ENCODE measurements at regions not wholly inside any gene's neighbourhood (a gene's known extent, or its start where the extent isn't known, plus 50 kb on each side); places are given as distances from the start of the nearest gene placed in this dataset.

DNA sequence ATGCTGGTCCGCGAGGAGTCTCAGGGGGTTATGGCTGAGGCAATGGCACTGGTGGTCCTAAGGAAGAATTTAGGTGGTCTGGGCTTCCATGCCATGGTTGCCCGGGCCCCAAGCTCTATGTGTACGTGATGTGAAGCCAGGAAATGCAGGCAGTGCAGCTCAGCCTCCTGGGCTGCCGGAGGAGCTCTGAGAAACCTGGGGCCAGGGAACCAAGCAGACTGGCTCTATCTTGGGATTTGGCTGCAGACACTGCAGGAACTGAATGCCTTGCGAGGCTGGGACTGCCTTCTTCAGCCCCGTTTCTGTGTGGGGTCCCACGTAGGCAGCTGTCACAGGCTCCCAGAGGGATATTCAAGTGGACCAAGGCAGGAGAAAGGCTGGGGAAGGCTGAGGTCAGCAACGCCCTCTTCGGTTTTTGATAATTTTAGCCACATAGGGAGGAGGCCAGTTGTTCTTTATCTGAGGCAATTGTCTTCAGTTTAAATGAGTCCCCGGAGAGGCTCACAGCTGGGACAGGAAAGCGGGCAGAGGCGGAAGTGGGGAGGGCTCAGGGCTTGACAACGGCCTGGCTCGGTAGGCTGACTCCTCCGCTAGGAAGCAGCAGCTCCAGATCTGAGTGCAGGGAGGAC, 77.7 kb downstream of the RHOB start:
- no peak overlapping the region; a peak in 1 of 7 replicates for H3K9ac ChIP-seq (replicated peaks in 1 of 4; ENCODE audit: extremely low read depth in 1 of 4, low read depth in 3 of 4, low read length in 3 of 4)
- no peaks in the 10 kb centered on the region for H3K79me2 ChIP-seq (ENCODE audit: control insufficient read depth in 1 of 2, insufficient read depth in 2 of 2, low read length in 2 of 2)
- no peak overlapping the region for H3K4me2 ChIP-seq (ENCODE audit: insufficient read depth in 1 of 2, low read depth in 2 of 2, low read length in 2 of 2)
- DNase-seq (ENCODE audit: low read depth in 1 of 2, low spot score in 2 of 2) (no peak), FAIRE-seq (no peak)
- no peak overlapping the region for H3K18ac ChIP-seq (ENCODE audit: extremely low read depth, low read length)
- ChIA-PET CTCF (ENCODE audit: partially characterized antibody) (interaction anchor here (0.9 to 3.7 kb wide), 10 partner anchors 11 to 125 kb away, joined by 3 to 17 read pairs (median 4); no protein-coding TSS in a partner anchor), POLR2A (ENCODE audit: partially characterized antibody) (interaction anchor here (1.1 to 1.5 kb wide), 3 partner anchors 9 to 89 kb away, joined by 3 to 8 read pairs (median 4); partner anchors contain the start of gene RHOB)
- no peak overlapping the region for H2BK5ac ChIP-seq (ENCODE audit: low read depth, low read length)
- H3K27ac ChIP-seq (ENCODE audit: low read depth, low read length): no peak overlapping the region
- TF ChIP-seq RXRA (IDR thresholded peaks at IDR 0.05; ENCODE audit: insufficient read depth, low read depth, low read length): no peak
- TF ChIP-seq, protein P1, sequence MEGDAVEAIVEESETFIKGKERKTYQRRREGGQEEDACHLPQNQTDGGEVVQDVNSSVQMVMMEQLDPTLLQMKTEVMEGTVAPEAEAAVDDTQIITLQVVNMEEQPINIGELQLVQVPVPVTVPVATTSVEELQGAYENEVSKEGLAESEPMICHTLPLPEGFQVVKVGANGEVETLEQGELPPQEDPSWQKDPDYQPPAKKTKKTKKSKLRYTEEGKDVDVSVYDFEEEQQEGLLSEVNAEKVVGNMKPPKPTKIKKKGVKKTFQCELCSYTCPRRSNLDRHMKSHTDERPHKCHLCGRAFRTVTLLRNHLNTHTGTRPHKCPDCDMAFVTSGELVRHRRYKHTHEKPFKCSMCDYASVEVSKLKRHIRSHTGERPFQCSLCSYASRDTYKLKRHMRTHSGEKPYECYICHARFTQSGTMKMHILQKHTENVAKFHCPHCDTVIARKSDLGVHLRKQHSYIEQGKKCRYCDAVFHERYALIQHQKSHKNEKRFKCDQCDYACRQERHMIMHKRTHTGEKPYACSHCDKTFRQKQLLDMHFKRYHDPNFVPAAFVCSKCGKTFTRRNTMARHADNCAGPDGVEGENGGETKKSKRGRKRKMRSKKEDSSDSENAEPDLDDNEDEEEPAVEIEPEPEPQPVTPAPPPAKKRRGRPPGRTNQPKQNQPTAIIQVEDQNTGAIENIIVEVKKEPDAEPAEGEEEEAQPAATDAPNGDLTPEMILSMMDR (IDR thresholded peaks at IDR 0.05; ENCODE audit: control extremely low read depth in 1 of 3, insufficient read depth in 1 of 3, low read depth in 1 of 3, low read length in 3 of 3): no peak
- TF ChIP-seq CBX5 (IDR thresholded peaks at IDR 0.05; ENCODE audit: low read depth, low read length): no peak
- TF ChIP-seq SP1 (IDR thresholded peaks at IDR 0.05; ENCODE audit: low read depth, low read length): no peak
- TF ChIP-seq CBX8 (IDR thresholded peaks at IDR 0.05; ENCODE audit: borderline replicate concordance, low read depth, low read length): no peak
- no peak for TF ChIP-seq SUZ12 (IDR thresholded peaks at IDR 0.05; ENCODE audit: low read length)
- no peak for TF ChIP-seq CHD1 (IDR thresholded peaks at IDR 0.05; ENCODE audit: low read depth, low read length)
- TF ChIP-seq FOSL1 (IDR thresholded peaks at IDR 0.05; ENCODE audit: insufficient read depth, low read depth, low read length): no peak
- TF ChIP-seq, protein P2, sequence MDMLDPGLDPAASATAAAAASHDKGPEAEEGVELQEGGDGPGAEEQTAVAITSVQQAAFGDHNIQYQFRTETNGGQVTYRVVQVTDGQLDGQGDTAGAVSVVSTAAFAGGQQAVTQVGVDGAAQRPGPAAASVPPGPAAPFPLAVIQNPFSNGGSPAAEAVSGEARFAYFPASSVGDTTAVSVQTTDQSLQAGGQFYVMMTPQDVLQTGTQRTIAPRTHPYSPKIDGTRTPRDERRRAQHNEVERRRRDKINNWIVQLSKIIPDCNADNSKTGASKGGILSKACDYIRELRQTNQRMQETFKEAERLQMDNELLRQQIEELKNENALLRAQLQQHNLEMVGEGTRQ (IDR thresholded peaks at IDR 0.05; ENCODE audit: low read length): no peak
- H3K9me3 ChIP-seq (ENCODE audit: insufficient read depth in 2 of 2, low read depth in 1 of 2, low read length in 1 of 2): no peaks in the 10 kb centered on the region
- no peak overlapping the region for H3K14ac ChIP-seq (ENCODE audit: insufficient read length)
- no peak overlapping the region for H3K4me3 ChIP-seq (ENCODE audit: extremely low read depth in 1 of 4, insufficient read depth in 2 of 4, low read depth in 3 of 4, low read length in 4 of 4)
- WGBS, 2 experiments (ENCODE audit: extremely low coverage in 1 of 2, insufficient coverage in 1 of 2, insufficient read length in 1 of 2, insufficient replicate concordance in 2 of 2, low coverage in 1 of 2, low lambda C conversion rate in 2 of 2, missing lambda C conversion rate in 1 of 2): 94% methylated on average over 16 of the region's 16 CpGs; no CpG with 5 or more reads in 1 of the 2 experiments
- no peak overlapping the region for H3K4ac ChIP-seq (replicated peaks; ENCODE audit: insufficient read length, low read depth, low read length)
- no peak overlapping the region for H2BK15ac ChIP-seq (ENCODE audit: low read length)
- H2BK120ac ChIP-seq (replicated peaks; ENCODE audit: low read depth, low read length): no peak overlapping the region
- H4K8ac ChIP-seq (ENCODE audit: extremely low read depth, insufficient read depth, low read length): no peak overlapping the region
- H3K56ac ChIP-seq (replicated peaks; ENCODE audit: insufficient read length, low read depth, low read length): no peak overlapping the region
- H3K4me1 ChIP-seq (replicated peaks in 1 of 4; ENCODE audit: control insufficient read depth in 3 of 4, insufficient read depth in 4 of 4, low read length in 3 of 4): no peaks in the 10 kb centered on the region; a peak in 2 of 7 replicates
- H4K5ac ChIP-seq (ENCODE audit: insufficient read length, low read depth, low read length): no peak overlapping the region
- H2BK12ac ChIP-seq (ENCODE audit: low read depth, low read length): no peak overlapping the region
- no peak overlapping the region for H4K91ac ChIP-seq (replicated peaks; ENCODE audit: insufficient read length, low read length)
- H2BK20ac ChIP-seq (ENCODE audit: low read length): no peak overlapping the region
- H3K27me3 ChIP-seq (replicated peaks in 1 of 4; ENCODE audit: control insufficient read depth in 3 of 4, extremely low read depth in 1 of 4, insufficient read depth in 3 of 4, low read length in 3 of 4): no peaks in the 10 kb centered on the region; a peak in 1 of 7 replicates
- no peaks in the 10 kb centered on the region for H3K23me2 ChIP-seq (ENCODE audit: low read depth, low read length)
- H4K20me1 ChIP-seq (replicated peaks in 1 of 2; ENCODE audit: control insufficient read depth in 1 of 2, insufficient read depth in 2 of 2, low read length in 2 of 2): no peaks in the 10 kb centered on the region
- no peaks in the 10 kb centered on the region for H3K36me3 ChIP-seq (ENCODE audit: control insufficient read depth in 2 of 4, insufficient read depth in 4 of 4, low read length in 3 of 4)
- H3K23ac ChIP-seq (ENCODE audit: insufficient read length): no peak overlapping the region
- no peak overlapping the region; the same call in 1 of the 2 replicates for H2AK5ac ChIP-seq (ENCODE audit: low read depth, low read length)
- H3K79me1 ChIP-seq (ENCODE audit: low read depth, low read length): no peaks in the 10 kb centered on the region
- no peak overlapping the region for H2AFZ ChIP-seq (ENCODE audit: low read length)
